BE2C (cell line): ENCODE measurements at regions not wholly inside any gene's neighbourhood (a gene's known extent, or its start where the extent isn't known, plus 50 kb on each side); places are given as distances from the start of the nearest gene placed in this dataset.

Source experiments
- DNase-seq: peaks from one replicate; pipeline ENCODE4 v3.0.0-alpha.2; 2020
- H3K27me3 ChIP-seq: fragments of 250-450 bp; sonication (Bioruptor Pico); 2 replicates; pipeline ENCODE4 v1.5.1; 2020; ENCODE audit warnings: mild to moderate bottlenecking
- H3K36me3 ChIP-seq: fragments of 250-450 bp; sonication (Bioruptor Pico); 2 replicates; pipeline ENCODE4 v1.5.1; 2020; ENCODE audit warnings: mild to moderate bottlenecking
- H3K4me1 ChIP-seq: fragments of 250-450 bp; sonication (Bioruptor Pico); 2 replicates; pipeline ENCODE4 v1.5.1; 2020
- H3K4me3 ChIP-seq: 2 replicates; pipeline ENCODE4 v1.5.1; 2011; ENCODE audit warnings: low read depth, low read length
- H3K9me3 ChIP-seq: fragments of 250-450 bp; sonication (Bioruptor Pico); 2 replicates; pipeline ENCODE4 v1.5.1; 2020
- TF ChIP-seq, protein P1 (sequence below): IDR thresholded peaks from 2 replicates; pipeline ENCODE4 v1.5.1; 2012; ENCODE audit warnings: mild to moderate bottlenecking, low read depth, low read length

GRCh38 chr20:12925863-12926793 lies 82.6 kb upstream of the SPTLC3 start:
- H3K9me3 ChIP-seq, result no peaks in the 10 kb centered on the region
- H3K4me3 ChIP-seq, result no peak overlapping the region
- TF ChIP-seq, protein P1, sequence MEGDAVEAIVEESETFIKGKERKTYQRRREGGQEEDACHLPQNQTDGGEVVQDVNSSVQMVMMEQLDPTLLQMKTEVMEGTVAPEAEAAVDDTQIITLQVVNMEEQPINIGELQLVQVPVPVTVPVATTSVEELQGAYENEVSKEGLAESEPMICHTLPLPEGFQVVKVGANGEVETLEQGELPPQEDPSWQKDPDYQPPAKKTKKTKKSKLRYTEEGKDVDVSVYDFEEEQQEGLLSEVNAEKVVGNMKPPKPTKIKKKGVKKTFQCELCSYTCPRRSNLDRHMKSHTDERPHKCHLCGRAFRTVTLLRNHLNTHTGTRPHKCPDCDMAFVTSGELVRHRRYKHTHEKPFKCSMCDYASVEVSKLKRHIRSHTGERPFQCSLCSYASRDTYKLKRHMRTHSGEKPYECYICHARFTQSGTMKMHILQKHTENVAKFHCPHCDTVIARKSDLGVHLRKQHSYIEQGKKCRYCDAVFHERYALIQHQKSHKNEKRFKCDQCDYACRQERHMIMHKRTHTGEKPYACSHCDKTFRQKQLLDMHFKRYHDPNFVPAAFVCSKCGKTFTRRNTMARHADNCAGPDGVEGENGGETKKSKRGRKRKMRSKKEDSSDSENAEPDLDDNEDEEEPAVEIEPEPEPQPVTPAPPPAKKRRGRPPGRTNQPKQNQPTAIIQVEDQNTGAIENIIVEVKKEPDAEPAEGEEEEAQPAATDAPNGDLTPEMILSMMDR, result no peak
- no peaks in the 10 kb centered on the region for H3K4me1 ChIP-seq
- no peak for DNase-seq
- H3K36me3 ChIP-seq, result no peaks in the 10 kb centered on the region
- H3K27me3 ChIP-seq, result no peaks in the 10 kb centered on the region

- H3K9me3 ChIP-seq, result no peaks in the 10 kb centered on the region
- H3K36me3 ChIP-seq, result no peaks in the 10 kb centered on the region
- TF ChIP-seq, protein P1, result no peak
- H3K4me1 ChIP-seq, result no peaks in the 10 kb centered on the region
- H3K4me3 ChIP-seq, result no peak overlapping the region
- DNase-seq, result no peak
- no peaks in the 10 kb centered on the region for H3K27me3 ChIP-seq
Measured at GRCh38 chr20:12927489-12927888, 81.3 kb upstream of the SPTLC3 start.

DNA sequence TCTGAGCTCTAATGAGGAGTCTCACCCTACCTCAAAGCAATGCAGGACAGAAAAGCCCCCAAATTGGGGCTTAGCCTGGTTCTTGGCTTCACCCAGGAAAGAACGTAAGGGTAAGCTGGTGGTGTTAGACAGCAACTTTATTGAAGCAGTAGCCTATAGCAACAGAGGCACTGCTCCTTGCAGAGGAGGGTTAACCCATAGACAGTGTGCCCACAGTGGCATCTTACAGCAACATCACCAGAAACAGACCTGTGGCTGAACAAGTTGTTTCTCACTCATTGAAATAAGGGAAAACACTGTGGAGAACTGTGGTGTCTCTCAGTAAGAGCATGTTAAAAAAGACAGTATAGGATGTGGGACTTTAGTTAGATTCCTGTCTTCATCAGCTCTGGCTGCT lies 80.4 kb upstream of the SPTLC3 start:
- H3K27me3 ChIP-seq, result no peaks in the 10 kb centered on the region
- H3K9me3 ChIP-seq, result no peaks in the 10 kb centered on the region
- H3K36me3 ChIP-seq, result no peaks in the 10 kb centered on the region
- TF ChIP-seq, protein P1, result no peak
- no peaks in the 10 kb centered on the region for H3K4me1 ChIP-seq
- no peak for DNase-seq
- no peak overlapping the region for H3K4me3 ChIP-seq

DNA sequence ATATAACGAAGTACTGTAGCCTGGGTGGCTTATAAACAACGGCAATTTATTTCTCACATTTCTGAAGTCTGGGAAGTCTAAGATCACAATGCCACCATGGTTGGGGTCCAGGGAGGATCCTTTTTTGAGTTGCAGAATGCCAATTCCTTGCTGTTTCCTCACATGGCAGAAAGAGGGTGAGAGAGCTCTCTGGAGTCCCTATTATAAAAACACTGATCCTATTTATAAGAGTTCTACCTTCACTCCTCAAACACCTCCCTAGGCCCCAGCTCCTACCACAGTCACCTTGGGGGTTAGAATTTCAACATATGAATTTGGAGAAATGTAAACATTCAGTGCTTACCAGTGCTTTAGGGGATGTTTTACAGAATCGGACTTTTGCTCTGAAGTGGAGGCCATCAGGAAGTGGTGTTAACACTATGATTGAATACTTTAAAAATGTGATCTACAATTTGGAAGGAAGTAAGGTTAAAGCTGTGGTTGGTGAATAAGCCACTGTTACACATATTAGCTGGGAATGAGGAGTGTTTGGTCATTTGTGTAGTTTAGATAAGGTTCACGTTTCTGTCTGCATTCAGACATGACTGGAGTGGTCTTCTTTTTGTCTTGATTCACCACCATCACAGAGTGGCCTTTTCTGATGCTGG lies 79.9 kb upstream of the SPTLC3 start:
- no peaks in the 10 kb centered on the region for H3K27me3 ChIP-seq
- H3K36me3 ChIP-seq, result no peaks in the 10 kb centered on the region
- no peaks in the 10 kb centered on the region for H3K4me1 ChIP-seq
- TF ChIP-seq, protein P1, result no peak
- no peak for DNase-seq
- no peaks in the 10 kb centered on the region for H3K9me3 ChIP-seq
- H3K4me3 ChIP-seq, result no peak overlapping the region

GRCh38 chr20:12936020-12936419 lies 72.8 kb upstream of the SPTLC3 start:
- Histone ChIP-seq H3K4me1 (no peaks in the 10 kb centered on the region), H3K27me3 (no peaks in the 10 kb centered on the region; the same call in 1 of the 2 replicates), H3K9me3 (no peaks in the 10 kb centered on the region), H3K4me3 (no peak overlapping the region), H3K36me3 (no peaks in the 10 kb centered on the region)
- TF ChIP-seq, protein P1, result no peak
- DNase-seq, result no peak

DNA sequence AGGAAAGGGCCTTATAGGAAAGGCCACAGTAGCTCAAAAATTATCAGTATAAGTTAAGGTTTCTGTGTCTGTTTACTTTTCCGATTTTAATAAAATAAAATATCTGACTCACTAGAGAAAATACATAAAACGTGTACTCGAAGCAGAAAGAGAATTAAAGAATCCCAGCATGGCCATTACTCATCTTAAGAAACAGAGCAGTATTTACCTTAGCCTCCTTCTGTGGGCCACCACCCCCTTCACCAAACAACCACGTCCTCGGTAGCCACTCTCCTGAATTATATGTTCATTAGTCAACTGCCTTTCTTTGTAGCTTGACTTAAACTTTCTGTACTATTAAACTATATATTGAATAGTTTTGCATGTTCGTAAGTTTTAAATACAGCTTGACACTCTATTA lies 72.2 kb upstream of the SPTLC3 start:
- Histone ChIP-seq H3K27me3 (no peaks in the 10 kb centered on the region; the same call in 1 of the 2 replicates), H3K36me3 (no peaks in the 10 kb centered on the region), H3K9me3 (no peaks in the 10 kb centered on the region), H3K4me3 (no peak overlapping the region), H3K4me1 (no peaks in the 10 kb centered on the region)
- TF ChIP-seq, protein P1, result no peak
- DNase-seq, result no peak
